Embryonic facial prominence (tissue), 1 donor: ENCODE measurements at regions not wholly inside any gene's neighbourhood (a gene's known extent, or its start where the extent isn't known, plus 50 kb on each side); places are given as distances from the start of the nearest gene placed in this dataset.
"Not testable (repeated sequence)": the region's sequence is repeated elsewhere in the genome, so short reads cannot be mapped to it uniquely, and the experiment has no call there.

Experiments
- DNase-seq: peaks from one replicate; pipeline ENCODE4 v3.0.0-alpha.2; 2016; ENCODE audit errors: extremely low spot score

- no peak for DNase-seq
Observed at GRCh38 chr2:207328944-207329386, 163.2 kb upstream of the KLF7 start.

DNA sequence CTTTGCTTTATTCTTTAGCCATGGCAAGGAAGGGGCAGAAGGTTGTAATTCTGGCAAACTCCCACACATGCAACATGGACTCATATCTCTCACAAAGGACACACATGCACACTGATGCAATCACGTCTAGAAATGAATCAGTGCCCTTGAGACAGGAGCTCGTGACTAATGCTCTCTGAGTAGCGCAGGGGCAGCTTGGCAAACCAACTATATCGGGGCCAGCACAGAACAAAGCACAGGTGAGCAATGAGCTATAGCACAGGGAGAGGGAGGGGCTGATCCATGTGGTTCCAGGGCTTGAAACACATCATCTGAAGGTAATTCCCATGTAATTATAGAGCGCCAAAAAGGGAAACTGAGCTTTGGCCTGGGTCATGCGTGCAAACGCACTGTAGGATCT is 165.2 kb upstream of the KLF7 start:
- DNase-seq, result no peak

GRCh38 chr2:207331674-207332073 is 165.9 kb upstream of the KLF7 start:
- no peak for DNase-seq

GRCh38 chr2:207332480-207333212 is 166.9 kb upstream of the KLF7 start:
- no peak for DNase-seq

- DNase-seq, result no peak
Observed at GRCh38 chr2:207333599-207334300, 168.0 kb upstream of the KLF7 start.

GRCh38 chr2:207334301-207334623 is 168.5 kb upstream of the KLF7 start:
- DNase-seq, result no peak

GRCh38 chr2:207334624-207335371 is 169.1 kb upstream of the KLF7 start:
- DNase-seq, result no peak

- DNase-seq, result no peak
Observed at GRCh38 chr2:207337234-207338219, 171.8 kb upstream of the KLF7 start.

- no peak for DNase-seq
Observed at GRCh38 chr2:207338220-207338607, 172.5 kb upstream of the KLF7 start.

GRCh38 chr2:207338610-207339009 is 172.9 kb upstream of the KLF7 start:
- DNase-seq, result no peak

DNA sequence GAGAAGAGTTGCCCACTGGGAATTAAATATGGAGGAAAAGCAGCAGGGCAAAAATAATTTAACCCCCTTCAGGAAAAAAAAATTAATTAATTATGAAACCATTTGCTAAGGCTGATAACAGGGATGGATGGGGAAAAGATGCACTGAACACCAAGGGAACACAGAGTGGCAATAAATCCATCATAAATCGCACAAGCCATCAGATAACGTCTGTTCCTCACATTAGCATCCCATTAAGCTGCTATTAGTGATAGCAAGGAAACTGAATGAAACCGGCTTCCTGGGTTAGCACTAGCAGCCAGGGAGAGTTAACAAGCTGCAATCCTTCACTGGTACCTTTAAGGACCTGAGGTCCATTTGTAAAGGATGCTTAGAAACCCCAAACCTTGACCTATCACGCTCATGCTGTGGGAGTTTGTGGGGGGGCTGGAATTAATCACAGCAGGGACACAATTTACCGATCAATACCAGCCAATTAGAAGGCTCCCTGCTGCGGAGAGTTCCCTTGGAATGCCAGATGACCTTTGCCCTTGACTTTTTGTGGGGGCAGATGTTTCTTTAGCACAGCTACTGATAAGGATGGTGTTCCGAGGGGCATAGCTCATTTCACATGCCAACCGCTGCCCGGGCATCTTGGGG is 175.5 kb upstream of the KLF7 start:
- no peak for DNase-seq

GRCh38 chr2:207341804-207342203 is 176.1 kb upstream of the KLF7 start:
- DNase-seq, result no peak

DNA sequence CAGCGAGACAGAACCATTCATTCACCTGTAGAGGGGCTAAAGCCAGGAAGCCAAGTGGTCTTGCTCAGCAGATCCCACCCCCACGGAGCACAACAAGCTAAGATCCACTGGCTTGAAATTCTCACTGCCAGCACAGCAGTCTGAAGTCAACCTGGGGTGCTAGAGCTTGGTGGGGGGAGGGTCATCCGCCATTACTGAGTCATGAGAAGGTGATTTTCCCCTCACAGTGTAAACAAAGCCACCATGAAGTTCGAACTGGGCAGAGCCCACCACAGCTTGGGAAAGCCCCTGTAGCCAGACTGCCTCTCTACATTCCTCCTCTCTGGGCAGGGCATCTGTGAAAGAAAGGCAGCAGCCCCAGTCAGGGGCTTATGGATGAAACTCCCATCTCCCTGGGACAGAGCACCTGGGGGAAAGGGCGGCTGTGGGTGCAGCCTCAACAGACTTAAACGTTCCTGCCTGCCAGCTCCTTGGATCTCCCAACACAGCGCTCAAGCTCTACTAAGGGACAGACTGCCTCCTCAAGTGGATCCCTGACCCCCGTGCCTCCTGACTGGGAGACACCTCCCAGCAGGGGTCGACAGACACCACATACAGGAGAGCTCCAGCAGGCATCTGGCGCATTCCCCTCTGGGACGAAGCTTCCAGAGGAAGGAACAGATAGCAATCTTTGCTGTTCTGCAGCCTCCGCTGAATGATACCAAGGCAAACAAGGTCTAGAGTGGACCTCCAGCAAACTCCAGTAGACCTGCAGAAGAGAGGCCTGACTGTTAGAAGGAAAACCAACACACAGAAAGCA is 179.0 kb upstream of the KLF7 start:
- not testable (repeated sequence) for DNase-seq

DNA sequence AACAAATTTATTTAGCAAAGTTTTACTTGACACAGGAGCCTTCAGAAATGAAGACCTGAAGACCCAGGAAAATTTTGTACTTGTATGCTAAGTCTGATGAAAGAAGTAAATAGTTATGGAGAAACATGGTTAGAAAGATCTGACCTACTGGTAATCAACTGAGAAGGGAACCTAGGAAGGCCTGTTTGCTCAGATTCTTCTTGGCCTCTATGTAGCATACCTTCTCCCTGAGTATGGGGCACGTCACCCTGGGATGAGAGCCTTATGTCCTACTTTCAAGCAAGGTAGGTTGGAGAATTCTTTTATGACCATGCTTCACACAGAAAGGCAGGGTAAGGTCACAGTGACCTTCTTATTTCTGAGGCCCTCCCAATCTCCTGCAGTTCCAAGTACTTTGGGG is 178.6 kb upstream of the CREB1 start:
- no peak for DNase-seq

DNA sequence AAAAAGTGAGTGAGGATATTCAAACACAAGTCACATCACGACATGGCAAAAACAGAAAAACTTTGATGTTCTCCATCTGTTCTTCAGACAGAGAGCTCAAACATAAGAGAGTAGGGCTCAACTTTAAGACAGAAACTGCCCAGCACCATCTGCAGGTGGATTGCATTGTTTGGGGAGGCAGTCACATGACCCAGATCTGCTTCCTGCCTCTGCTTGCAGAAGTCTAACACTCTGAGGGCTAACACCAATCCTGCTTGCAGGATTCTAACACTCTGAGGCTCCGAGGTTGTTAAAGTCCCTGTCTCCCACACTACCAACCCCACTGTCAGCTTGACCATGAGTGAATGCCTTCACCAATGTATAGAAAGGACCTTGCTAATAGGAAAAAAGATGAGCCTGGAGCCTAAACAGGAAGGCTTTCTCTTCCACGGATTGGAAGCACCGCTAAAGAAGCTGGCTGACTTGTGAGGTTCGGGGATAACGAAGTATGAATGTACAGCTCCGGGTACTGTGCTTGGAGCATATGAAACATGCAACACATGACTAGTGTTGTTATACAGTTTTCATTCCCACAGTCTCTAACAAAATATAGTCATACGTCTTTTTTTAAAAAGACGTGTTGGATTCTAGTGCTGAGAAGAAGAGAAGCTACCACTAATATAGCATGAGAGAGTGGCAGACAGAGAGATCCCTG is 176.6 kb upstream of the CREB1 start:
- no peak for DNase-seq

DNA sequence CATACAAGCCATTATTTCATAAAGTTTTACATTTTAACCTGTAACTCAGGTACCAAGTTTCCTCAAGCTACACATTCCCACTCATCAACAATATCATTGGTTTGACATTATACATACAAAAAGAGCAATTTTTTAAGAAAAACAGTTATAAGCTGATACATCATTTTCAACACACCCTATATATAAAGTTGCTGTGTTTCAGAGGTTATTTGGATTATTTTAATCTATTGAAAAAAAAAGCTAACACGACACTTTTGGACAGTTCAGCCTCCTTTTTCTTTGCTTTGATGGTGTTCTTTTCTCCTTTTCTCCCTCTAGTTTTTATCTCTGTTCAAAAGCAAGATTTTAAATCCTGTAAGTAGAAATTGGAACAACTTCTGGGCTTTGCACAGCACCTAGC is 175.9 kb upstream of the CREB1 start:
- no peak for DNase-seq

DNA sequence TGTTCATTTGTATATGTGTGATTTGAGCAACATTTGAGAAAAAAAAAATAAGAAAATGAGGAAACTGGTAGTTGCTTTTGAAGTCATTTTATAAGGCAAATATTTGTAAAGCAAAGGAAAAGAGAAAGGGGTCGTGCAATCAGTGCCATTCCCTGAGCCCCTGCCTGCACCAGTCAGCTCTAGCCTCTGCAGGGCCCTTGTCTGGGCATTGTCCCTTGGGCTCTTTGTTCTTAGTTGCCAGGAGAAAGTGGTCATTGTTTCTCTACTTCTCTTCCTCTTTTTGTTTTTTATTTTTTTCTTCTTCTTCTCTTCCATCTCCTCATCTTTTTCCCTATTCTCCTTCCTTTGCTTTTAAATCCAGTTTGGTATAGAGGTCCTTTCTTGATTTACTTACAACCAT is 175.3 kb upstream of the CREB1 start:
- DNase-seq, result no peak

GRCh38 chr2:207356567-207356966 is 173.2 kb upstream of the CREB1 start:
- no peak for DNase-seq

DNA sequence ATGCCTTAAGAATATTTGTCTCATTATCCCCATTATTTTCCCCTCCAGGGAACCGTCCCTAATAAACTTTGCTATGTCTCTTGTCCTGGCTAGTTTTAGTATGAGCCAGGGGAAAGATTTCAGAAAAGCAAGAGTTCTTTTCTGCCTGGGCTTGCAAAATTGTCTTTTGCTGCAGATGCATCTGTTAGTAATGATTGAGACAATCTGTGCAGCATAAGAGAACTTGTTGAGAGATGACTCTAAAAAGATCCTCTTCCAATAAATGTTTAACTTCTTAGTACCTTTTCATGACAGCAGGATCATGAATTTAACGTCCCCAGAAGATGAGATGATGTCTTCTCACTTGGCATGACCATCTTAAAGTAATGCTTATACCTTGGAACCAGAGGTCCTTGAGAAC is 172.5 kb upstream of the CREB1 start:
- no peak for DNase-seq

GRCh38 chr2:207362716-207363115 is 167.0 kb upstream of the CREB1 start:
- DNase-seq, result no peak
